LNCAP (cell line): ENCODE measurements at regions not wholly inside any gene's neighbourhood (a gene's known extent, or its start where the extent isn't known, plus 50 kb on each side); places are given as distances from the start of the nearest gene placed in this dataset.
A peak's percentile ranks its signal among the peaks of the same experiment; 100 is the strongest.

Source experiments
- CTCF ChIP-seq: fragments of 450-650 bp; IDR thresholded peaks from 2 replicates; pipeline ENCODE4 v1.5.1; 2017; ENCODE audit warnings: mild to moderate bottlenecking

GRCh38 chr14:106442857-106443256 is 916.5 kb downstream of the TMEM121 start:
- TF ChIP-seq CTCF = peak; percentile 24; the same call in 1 of the 2 replicates

- no peak for TF ChIP-seq CTCF
Measured at GRCh38 chr14:106455026-106455425, 928.6 kb downstream of the TMEM121 start.

GRCh38 chr14:106459971-106460730 is 933.8 kb downstream of the TMEM121 start:
- TF ChIP-seq CTCF = peak; percentile 60

- no peak for TF ChIP-seq CTCF
Measured at GRCh38 chr14:106460916-106461315, 934.5 kb downstream of the TMEM121 start.

GRCh38 chr14:106487600-106487999 is 961.2 kb downstream of the TMEM121 start:
- no peak for TF ChIP-seq CTCF

GRCh38 chr14:106488291-106488690 is 961.9 kb downstream of the TMEM121 start:
- TF ChIP-seq CTCF = no peak

GRCh38 chr14:106489112-106489881 is 962.9 kb downstream of the TMEM121 start:
- no peak for TF ChIP-seq CTCF
